ENCODE measurements at regions not wholly inside any gene's neighbourhood (a gene's known extent, or its start where the extent isn't known, plus 50 kb on each side); places are given as distances from the start of the nearest gene placed in this dataset.

DNA sequence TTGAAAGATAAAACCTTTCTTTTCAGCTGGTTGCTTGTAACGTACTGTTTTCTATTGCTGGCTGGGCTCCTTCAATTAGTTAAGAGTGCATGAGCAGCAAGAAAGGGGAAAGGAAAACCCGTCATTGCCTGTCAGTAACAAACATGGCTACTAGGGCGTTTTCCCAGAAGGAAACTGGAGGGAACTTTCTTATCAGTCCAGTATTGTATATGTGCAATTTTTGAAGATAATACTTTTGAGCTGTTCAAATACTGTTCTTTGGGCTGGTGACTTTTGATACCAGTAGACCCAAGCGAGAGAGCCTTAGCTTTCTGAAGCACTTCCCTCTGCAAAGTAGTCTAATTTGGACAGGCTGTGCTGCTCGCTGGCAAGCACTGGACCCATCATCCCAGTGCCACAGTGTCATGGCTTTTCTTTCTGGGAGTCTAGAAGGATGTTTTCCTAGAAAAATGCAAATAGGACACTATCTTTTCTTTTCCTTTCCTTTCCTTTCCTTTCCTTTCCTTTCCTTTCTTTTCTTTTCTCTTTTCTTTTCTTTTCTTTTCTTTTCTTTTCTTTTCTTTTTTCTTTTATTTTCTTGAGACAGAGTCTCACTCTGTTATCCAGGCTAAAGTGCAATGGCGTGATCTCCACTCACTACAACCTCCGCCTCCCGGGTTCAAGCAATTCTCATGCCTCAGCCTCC is 149.9 kb upstream of the SMIM23 start:
- TF ChIP-seq, protein P1, sequence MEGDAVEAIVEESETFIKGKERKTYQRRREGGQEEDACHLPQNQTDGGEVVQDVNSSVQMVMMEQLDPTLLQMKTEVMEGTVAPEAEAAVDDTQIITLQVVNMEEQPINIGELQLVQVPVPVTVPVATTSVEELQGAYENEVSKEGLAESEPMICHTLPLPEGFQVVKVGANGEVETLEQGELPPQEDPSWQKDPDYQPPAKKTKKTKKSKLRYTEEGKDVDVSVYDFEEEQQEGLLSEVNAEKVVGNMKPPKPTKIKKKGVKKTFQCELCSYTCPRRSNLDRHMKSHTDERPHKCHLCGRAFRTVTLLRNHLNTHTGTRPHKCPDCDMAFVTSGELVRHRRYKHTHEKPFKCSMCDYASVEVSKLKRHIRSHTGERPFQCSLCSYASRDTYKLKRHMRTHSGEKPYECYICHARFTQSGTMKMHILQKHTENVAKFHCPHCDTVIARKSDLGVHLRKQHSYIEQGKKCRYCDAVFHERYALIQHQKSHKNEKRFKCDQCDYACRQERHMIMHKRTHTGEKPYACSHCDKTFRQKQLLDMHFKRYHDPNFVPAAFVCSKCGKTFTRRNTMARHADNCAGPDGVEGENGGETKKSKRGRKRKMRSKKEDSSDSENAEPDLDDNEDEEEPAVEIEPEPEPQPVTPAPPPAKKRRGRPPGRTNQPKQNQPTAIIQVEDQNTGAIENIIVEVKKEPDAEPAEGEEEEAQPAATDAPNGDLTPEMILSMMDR (IDR thresholded peaks at IDR 0.05): no peak
- TF ChIP-seq POLR2A (IDR thresholded peaks at IDR 0.05): no peak
- TF ChIP-seq EP300 (IDR thresholded peaks at IDR 0.05): no peak
- no peak for TF ChIP-seq POLR2AphosphoS5 (IDR thresholded peaks at IDR 0.05)
